HUES6 (cell line): ENCODE measurements at regions not wholly inside any gene's neighbourhood (a gene's known extent, or its start where the extent isn't known, plus 50 kb on each side); places are given as distances from the start of the nearest gene placed in this dataset.

ENCODE experiments used
- H3K27ac ChIP-seq: 2 replicates; pipeline ENCODE4 v1.7.0; 2013; ENCODE audit warnings: low read depth, mild to moderate bottlenecking, low read length, inconsistent platforms
- H3K27me3 ChIP-seq: 2 replicates; pipeline ENCODE4 v1.6.1; 2013; ENCODE audit warnings: low read length; ENCODE audit not compliant: control insufficient read depth, insufficient read depth
- H3K36me3 ChIP-seq: 2 replicates; pipeline ENCODE4 v1.6.1; 2013; ENCODE audit warnings: low read length; ENCODE audit not compliant: control insufficient read depth, insufficient read depth
- H3K4me1 ChIP-seq: 2 replicates; pipeline ENCODE4 v1.6.1; 2013; ENCODE audit warnings: low read length; ENCODE audit not compliant: control insufficient read depth, insufficient read depth
- H3K4me3 ChIP-seq: 2 replicates; pipeline ENCODE4 v1.5.1; 2013; ENCODE audit warnings: low read depth, low read length
- H3K9ac ChIP-seq: one replicate; pipeline ENCODE4 v1.6.1; 2013; ENCODE audit warnings: mild to moderate bottlenecking, low read length
- H3K9me3 ChIP-seq: 2 replicates; pipeline ENCODE4 v1.6.1; 2013; ENCODE audit warnings: low read depth, low read length; ENCODE audit not compliant: control insufficient read depth, insufficient read depth

GRCh38 chr6:119896806-119897205 is 547.2 kb upstream of the MAN1A1 start:
- Histone ChIP-seq H3K9me3 (no peaks in the 10 kb centered on the region), H3K36me3 (no peaks in the 10 kb centered on the region), H3K4me3 (no peak overlapping the region), H3K4me1 (no peaks in the 10 kb centered on the region), H3K27me3 (no peaks in the 10 kb centered on the region), H3K9ac (no peak overlapping the region), H3K27ac (no peak overlapping the region)

GRCh38 chr6:119895626-119896025 is 546.1 kb upstream of the MAN1A1 start:
- no peaks in the 10 kb centered on the region for H3K9me3 ChIP-seq
- no peak overlapping the region for H3K9ac ChIP-seq
- no peaks in the 10 kb centered on the region for H3K4me1 ChIP-seq
- H3K27me3 ChIP-seq: no peaks in the 10 kb centered on the region
- no peak overlapping the region for H3K4me3 ChIP-seq
- H3K36me3 ChIP-seq: no peaks in the 10 kb centered on the region
- no peak overlapping the region for H3K27ac ChIP-seq

DNA sequence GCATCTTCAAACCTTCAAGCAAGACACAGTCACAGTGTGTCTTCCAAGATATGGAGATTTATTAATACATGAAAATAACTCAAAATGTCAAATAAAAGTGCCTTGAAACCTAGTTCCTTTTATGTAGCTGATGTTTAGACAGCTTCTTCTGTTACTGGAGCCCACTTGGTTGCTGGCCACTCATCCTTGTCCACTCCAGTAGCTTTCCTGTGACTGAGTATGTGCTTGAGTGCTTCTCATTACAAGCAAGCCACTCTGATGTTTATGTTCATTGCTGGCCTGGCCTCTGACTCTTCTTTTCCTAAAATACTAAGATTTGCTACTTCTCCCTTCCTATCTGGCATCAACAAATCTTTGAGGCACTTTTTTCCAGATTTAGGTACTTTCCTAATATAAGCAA is 545.2 kb upstream of the MAN1A1 start:
- H3K9ac ChIP-seq: no peak overlapping the region
- H3K36me3 ChIP-seq: no peaks in the 10 kb centered on the region
- no peaks in the 10 kb centered on the region for H3K27me3 ChIP-seq
- no peaks in the 10 kb centered on the region for H3K9me3 ChIP-seq
- H3K27ac ChIP-seq: no peak overlapping the region
- H3K4me1 ChIP-seq: no peaks in the 10 kb centered on the region
- H3K4me3 ChIP-seq: no peak overlapping the region

- Histone ChIP-seq H3K27me3 (no peaks in the 10 kb centered on the region), H3K9ac (no peak overlapping the region), H3K4me3 (no peak overlapping the region), H3K36me3 (no peaks in the 10 kb centered on the region), H3K27ac (no peak overlapping the region), H3K4me1 (no peaks in the 10 kb centered on the region), H3K9me3 (no peaks in the 10 kb centered on the region)
These were observed 542.1 kb upstream of the MAN1A1 start for GRCh38 chr6:119891644-119892043.

DNA sequence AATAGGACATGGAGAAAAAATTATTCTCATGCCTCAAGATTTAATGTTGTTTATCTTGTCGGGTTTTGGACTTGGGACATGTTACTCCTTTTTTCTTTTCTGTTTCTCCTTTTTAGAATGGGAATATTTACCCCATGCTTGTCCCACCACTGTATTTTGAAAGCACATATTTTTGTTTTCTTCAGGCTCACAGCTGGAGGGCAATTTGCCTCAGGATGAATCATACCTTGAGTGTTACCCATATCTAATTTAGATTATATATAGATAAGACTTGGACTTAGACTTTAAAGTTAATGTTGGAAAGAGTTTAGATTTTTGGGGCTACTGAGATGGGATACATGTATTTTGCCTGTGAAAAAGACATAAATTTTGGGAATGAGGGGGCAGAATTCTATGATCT is 541.6 kb upstream of the MAN1A1 start:
- no peaks in the 10 kb centered on the region for H3K36me3 ChIP-seq
- H3K4me3 ChIP-seq: no peak overlapping the region
- H3K27me3 ChIP-seq: no peaks in the 10 kb centered on the region
- no peak overlapping the region for H3K9ac ChIP-seq
- no peaks in the 10 kb centered on the region for H3K9me3 ChIP-seq
- no peaks in the 10 kb centered on the region for H3K4me1 ChIP-seq
- H3K27ac ChIP-seq: no peak overlapping the region

DNA sequence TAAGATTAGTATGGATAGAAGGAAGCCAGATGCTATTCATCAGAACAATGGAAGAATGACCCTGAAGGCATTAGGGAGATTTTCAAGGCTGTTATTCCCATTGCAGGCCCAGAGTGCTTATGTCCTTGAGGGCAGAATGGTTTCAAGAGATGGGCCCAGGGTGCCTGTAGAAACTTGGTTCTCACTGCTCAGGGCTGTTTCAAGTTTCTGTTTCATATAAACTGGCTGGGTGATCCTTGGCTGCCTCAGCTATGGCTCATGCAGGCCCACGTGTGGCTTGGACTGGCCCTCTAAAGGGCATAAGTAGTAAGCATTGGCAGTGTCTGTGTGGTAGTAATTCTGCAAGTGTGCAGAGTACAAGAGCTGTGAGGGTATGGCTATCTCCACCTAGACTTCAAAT is 540.9 kb upstream of the MAN1A1 start:
- Histone ChIP-seq H3K4me1 (no peaks in the 10 kb centered on the region), H3K9me3 (no peaks in the 10 kb centered on the region), H3K36me3 (no peaks in the 10 kb centered on the region), H3K27me3 (no peaks in the 10 kb centered on the region), H3K4me3 (no peak overlapping the region), H3K27ac (no peak overlapping the region), H3K9ac (no peak overlapping the region)

GRCh38 chr6:119887666-119888065 is 538.1 kb upstream of the MAN1A1 start:
- no peaks in the 10 kb centered on the region for H3K9me3 ChIP-seq
- H3K36me3 ChIP-seq: no peaks in the 10 kb centered on the region
- H3K27me3 ChIP-seq: no peaks in the 10 kb centered on the region
- no peak overlapping the region for H3K9ac ChIP-seq
- H3K4me3 ChIP-seq: no peak overlapping the region
- H3K27ac ChIP-seq: no peak overlapping the region
- H3K4me1 ChIP-seq: no peaks in the 10 kb centered on the region

- H3K36me3 ChIP-seq: no peaks in the 10 kb centered on the region
- no peak overlapping the region for H3K4me3 ChIP-seq
- H3K9ac ChIP-seq: no peak overlapping the region
- no peak overlapping the region for H3K27ac ChIP-seq
- no peaks in the 10 kb centered on the region for H3K4me1 ChIP-seq
- H3K9me3 ChIP-seq: no peaks in the 10 kb centered on the region
- no peaks in the 10 kb centered on the region for H3K27me3 ChIP-seq
These were observed 531.9 kb upstream of the MAN1A1 start for GRCh38 chr6:119881416-119881815.

GRCh38 chr6:119880840-119881239 is 531.3 kb upstream of the MAN1A1 start:
- no peak overlapping the region for H3K4me3 ChIP-seq
- no peaks in the 10 kb centered on the region for H3K27me3 ChIP-seq

DNA sequence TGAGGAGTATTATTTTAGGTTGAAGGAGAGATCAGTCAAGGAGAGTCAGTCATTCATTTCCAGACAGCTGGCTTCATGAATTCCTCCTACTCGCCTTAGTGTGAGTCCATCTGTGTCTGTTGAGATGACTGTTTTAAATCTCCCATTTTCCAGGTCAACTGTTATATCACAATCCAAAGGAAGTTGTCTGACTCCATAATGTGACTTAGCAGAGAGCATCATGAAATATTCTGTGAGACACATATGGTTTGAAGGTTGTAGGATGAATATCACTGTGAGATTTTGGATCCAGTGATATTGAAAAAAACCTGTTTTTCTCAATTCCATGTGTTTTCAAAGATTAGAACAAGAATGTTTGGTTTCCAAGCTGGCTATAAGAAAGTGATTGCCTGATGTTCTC is 530.2 kb upstream of the MAN1A1 start:
- no peaks in the 10 kb centered on the region for H3K9me3 ChIP-seq
- no peaks in the 10 kb centered on the region for H3K4me1 ChIP-seq
- H3K36me3 ChIP-seq: no peaks in the 10 kb centered on the region

More at GRCh38 chr6:119880840-119881239, 531.3 kb upstream of the MAN1A1 start:
- H3K27ac ChIP-seq: no peak overlapping the region
- no peak overlapping the region for H3K9ac ChIP-seq
- no peaks in the 10 kb centered on the region for H3K36me3 ChIP-seq
- H3K9me3 ChIP-seq: no peaks in the 10 kb centered on the region
- H3K4me1 ChIP-seq: no peaks in the 10 kb centered on the region

GRCh38 chr6:119874381-119874780 is 524.8 kb upstream of the MAN1A1 start:
- no peak overlapping the region for H3K4me3 ChIP-seq
- H3K4me1 ChIP-seq: no peaks in the 10 kb centered on the region
- H3K27me3 ChIP-seq: no peaks in the 10 kb centered on the region
- H3K27ac ChIP-seq: no peak overlapping the region
- H3K36me3 ChIP-seq: no peaks in the 10 kb centered on the region
- H3K9ac ChIP-seq: no peak overlapping the region
- H3K9me3 ChIP-seq: no peaks in the 10 kb centered on the region

More for the DNA sequence above, 530.2 kb upstream of the MAN1A1 start:
- Histone ChIP-seq H3K27ac (no peak overlapping the region), H3K9ac (no peak overlapping the region), H3K4me3 (no peak overlapping the region), H3K27me3 (no peaks in the 10 kb centered on the region)

GRCh38 chr6:119873107-119873506 is 523.5 kb upstream of the MAN1A1 start:
- H3K4me1 ChIP-seq: no peaks in the 10 kb centered on the region
- H3K4me3 ChIP-seq: no peak overlapping the region
- H3K9ac ChIP-seq: no peak overlapping the region
- no peaks in the 10 kb centered on the region for H3K27me3 ChIP-seq
- no peaks in the 10 kb centered on the region for H3K36me3 ChIP-seq
- H3K9me3 ChIP-seq: no peaks in the 10 kb centered on the region
- no peak overlapping the region for H3K27ac ChIP-seq
